K562 (cell line): ENCODE measurements at regions not wholly inside any gene's neighbourhood (a gene's known extent, or its start where the extent isn't known, plus 50 kb on each side); places are given as distances from the start of the nearest gene placed in this dataset.

Source experiments
- ATAC-seq: fragments of 200-7000 bp; cut with Tn5 transposase; 3 replicates; pipeline ENCODE4 v1.9.1; 2020; ENCODE audit warnings: moderate library complexity
- BruUV-seq: library from RNA; stranded (reverse); fragments of 400-500 nt; replicated peaks from 2 replicates; lab custom pipeline; 2021; lab: Mats Ljungman, UMichigan
- CTCF ChIA-PET: fragments of 300-600 bp; formaldehyde crosslinking; extraction: SDS; loops from one replicate; lab custom pipeline; 2021; ENCODE audit warnings: low intra/inter-chr PET ratio; lab: Yijun Ruan, JAX
- POLR2A ChIA-PET: fragments of 300-600, 350-650 bp; sonication (Branson Sonifier 250); formaldehyde crosslinking; extraction: SDS; loops from one replicate; lab custom pipeline; 2021; ENCODE audit warnings: antibody characterized with exemption, inconsistent platforms; lab: Yijun Ruan, JAX
- DNase-seq, 4 experiments: peaks; one replicate each; pipeline versions ENCODE4 v3.0.0 to v3.0.0-alpha.2; 2011 to 2018; ENCODE audit warnings: low spot score in 3 of 4, mixed read lengths in 3 of 4; ENCODE audit errors: extremely low read depth in 1 of 4
- FAIRE-seq: peaks from 2 replicates; lab custom pipeline; 2011; peaks lifted over from hg19 to GRCh38; lab: Jason Lieb, UNC
- H2AFZ ChIP-seq: 2 replicates; pipeline ENCODE4 v1.6.0; 2011; ENCODE audit warnings: low read depth, low read length, control low read depth, inconsistent platforms
- H3K27ac ChIP-seq: fragments of 200-600 bp; 3 replicates; pipeline ENCODE4 v1.8.0; 2011; ENCODE audit warnings: low read depth, mild to moderate bottlenecking, control low read depth, inconsistent platforms, low read length, moderate library complexity, mixed read lengths; ENCODE audit errors: extremely low read depth
- H3K27me3 ChIP-seq, 2 experiments: fragments of 300-600 bp in 1 of 2; 2 replicates in 1 of 2; 3 replicates in 1 of 2; pipeline versions ENCODE4 v1.6.0 to v1.8.0; 2011; ENCODE audit warnings: inconsistent platforms in 2 of 2, low read length in 2 of 2, mild to moderate bottlenecking in 1 of 2, mixed read lengths in 1 of 2, moderate library complexity in 1 of 2; ENCODE audit not compliant: control insufficient read depth in 2 of 2, insufficient read depth in 2 of 2
- H3K36me3 ChIP-seq: fragments of 300-600 bp; 3 replicates; pipeline ENCODE4 v1.8.0; 2011; ENCODE audit warnings: mild to moderate bottlenecking, low read length, inconsistent platforms; ENCODE audit not compliant: control insufficient read depth, insufficient read depth
- H3K4me1 ChIP-seq, 2 experiments: fragments of 200-600 bp in 1 of 2; replicated peaks in 1 of 2; 2 replicates in 1 of 2; 3 replicates in 1 of 2; pipeline versions ENCODE4 v1.5.1 to v1.8.0; 2011; ENCODE audit warnings: inconsistent platforms in 2 of 2, low read length in 2 of 2, mild to moderate bottlenecking in 1 of 2, mixed read lengths in 1 of 2, moderate library complexity in 1 of 2; ENCODE audit not compliant: control insufficient read depth in 2 of 2, insufficient read depth in 2 of 2
- H3K4me2 ChIP-seq: 2 replicates; pipeline ENCODE4 v1.6.1; 2011; ENCODE audit warnings: low read length, control low read depth, inconsistent platforms, mixed read lengths; ENCODE audit not compliant: insufficient read depth
- H3K4me3 ChIP-seq: fragments of 200-600 bp; sonication (generic), shearing (Covaris generic); 2 replicates; pipeline ENCODE4 v1.5.1; 2016; ENCODE audit warnings: control low read depth, inconsistent platforms
- H3K79me2 ChIP-seq: fragments of 200-600 bp; 3 replicates; pipeline ENCODE4 v1.8.0; 2011; ENCODE audit warnings: low read length, inconsistent platforms; ENCODE audit not compliant: control insufficient read depth, insufficient read depth
- H3K9ac ChIP-seq, 2 experiments: 2 replicates each; pipeline versions ENCODE4 v1.6.0 to v1.6.1; 2011; ENCODE audit warnings: low read depth in 2 of 2, low read length in 2 of 2, control low read depth in 1 of 2, inconsistent platforms in 1 of 2, mild to moderate bottlenecking in 1 of 2, mixed read lengths in 1 of 2; ENCODE audit not compliant: insufficient read depth in 1 of 2
- H3K9me1 ChIP-seq: one replicate; pipeline ENCODE4 v1.6.0; 2011; ENCODE audit warnings: inconsistent platforms, mild to moderate bottlenecking, low read length, moderate library complexity; ENCODE audit not compliant: control insufficient read depth, insufficient read depth
- H3K9me3 ChIP-seq: replicated peaks from 2 replicates; pipeline ENCODE4 v1.5.1; 2011; ENCODE audit warnings: low read depth, low read length, inconsistent platforms; ENCODE audit not compliant: control insufficient read depth, insufficient read depth
- H4K20me1 ChIP-seq: replicated peaks from 2 replicates; pipeline ENCODE4 v1.6.1; 2011; ENCODE audit warnings: low read length, inconsistent platforms, mixed read lengths; ENCODE audit not compliant: control insufficient read depth, insufficient read depth
- CBX5 ChIP-seq: IDR thresholded peaks from 2 replicates; pipeline ENCODE4 v1.6.1; 2014; ENCODE audit warnings: low read depth, borderline replicate concordance
- CC2D1A ChIP-seq: fragments of 450-650 bp; IDR thresholded peaks from 2 replicates; pipeline ENCODE4 v1.6.1; 2017; ENCODE audit warnings: mild to moderate bottlenecking
- CXXC5 ChIP-seq: fragments of 250-450 bp; sonication (Bioruptor Pico); IDR thresholded peaks from 2 replicates; pipeline ENCODE4 v1.8.0; 2022; ENCODE audit warnings: inconsistent platforms, mild to moderate bottlenecking, moderate library complexity
- SMARCA4 ChIP-seq: fragments of 450-650 bp; IDR thresholded peaks from 2 replicates; pipeline ENCODE4 v1.6.1; 2016
- XRCC3 ChIP-seq: fragments of 450-650 bp; IDR thresholded peaks from 2 replicates; pipeline ENCODE4 v1.6.1; 2017; ENCODE audit warnings: mild to moderate bottlenecking, moderate library complexity
- ZBTB12 ChIP-seq: fragments of 250-450 bp; sonication (Bioruptor Pico); IDR thresholded peaks from 2 replicates; pipeline ENCODE4 v1.4.0; 2020
- ZHX1 ChIP-seq: fragments of 150-350 bp; conservative IDR thresholded peaks from 2 replicates; pipeline ENCODE4 v1.6.1; 2014; ENCODE audit warnings: low read length
- WGBS: fragments of 100-300 bp; shearing (Covaris generic); methylation state at CpG from one replicate; pipeline ENCODE4 v1.1.6; 2016; ENCODE audit warnings: low coverage, mixed read lengths; ENCODE audit not compliant: insufficient coverage; ENCODE audit errors: missing lambda C conversion rate; 5-methylcytosine and 5-hydroxymethylcytosine counted together
- in situ Hi-C: fragments of 300-500 bp; cut with MboI; formaldehyde crosslinking; loops from 4 replicates; pipeline ENCODE4 v1.15.0; 2018; ENCODE audit warnings: inconsistent platforms, mixed read lengths
- intact Hi-C: fragments of 100-400 bp; cut with micrococcal nuclease; formaldehyde crosslinking; loops from 2 replicates; pipeline ENCODE4 v1.14.2; 2022

- TF ChIP-seq ZBTB12 (no peak), ZHX1 (no peak)
Measured at GRCh38 chr2:126463892-126464674, 191.9 kb upstream of the GYPC start (continued).

GRCh38 chr2:126467367-126468054 lies 188.4 kb upstream of the GYPC start:
- WGBS: 0% methylated on average over 6 of the region's 6 CpGs
- Histone ChIP-seq H4K20me1 (no peaks in the 10 kb centered on the region), H3K9me3 (no peaks in the 10 kb centered on the region), H3K79me2 (no peaks in the 10 kb centered on the region), H3K4me3 (no peak overlapping the region), H3K9me1 (no peaks in the 10 kb centered on the region), H3K9ac (no peak overlapping the region), H3K4me1 (no peaks in the 10 kb centered on the region), H3K36me3 (no peaks in the 10 kb centered on the region), H3K27me3 (no peaks in the 10 kb centered on the region; a peak in 1 of 5 replicates)
- CTCF ChIA-PET: no interaction called here
- in situ Hi-C loops (no loop called here), intact Hi-C loops (no loop called here)
- BruUV-seq: no TSS peak
- FAIRE-seq: no peak
- POLR2A ChIA-PET: no interaction called here
- TF ChIP-seq XRCC3 (no peak), SMARCA4 (no peak), CBX5 (no peak), CXXC5 (no peak), CC2D1A (no peak)
- TF ChIP-seq, all 486 proteins: peak for 0
- no peak overlapping the region for H2AFZ ChIP-seq
- no peak overlapping the region for H3K4me2 ChIP-seq
- H3K27ac ChIP-seq: no peak overlapping the region
- DNase-seq (no peak), ATAC-seq (no peak)
